Lung (tissue), 11 donors: ENCODE measurements at regions not wholly inside any gene's neighbourhood (a gene's known extent, or its start where the extent isn't known, plus 50 kb on each side); places are given as distances from the start of the nearest gene placed in this dataset.

Source experiments
- ATAC-seq: fragments of 200-7000 bp; cut with Tn5 transposase; one replicate; pipeline ENCODE4 v1.9.1; 2020; ENCODE audit warnings: moderate number of reproducible peaks; ENCODE audit not compliant: insufficient read depth, low FRiP score
- DNase-seq, 3 donors: peaks; one replicate each; pipeline ENCODE4 v3.0.0-alpha.2; 2013 to 2017
- H3K27ac ChIP-seq, 2 donors: one replicate each; pipeline ENCODE4 v1.5.1; 2013; ENCODE audit warnings: mild to moderate bottlenecking in 2 of 2, moderate library complexity in 2 of 2, control low read depth in 1 of 2, inconsistent platforms in 1 of 2, low read depth in 1 of 2, low read length in 1 of 2
- H3K27me3 ChIP-seq, 3 donors: one replicate each; pipeline ENCODE4 v1.5.1; 2013; ENCODE audit warnings: low read length in 2 of 3; ENCODE audit not compliant: control insufficient read depth in 3 of 3, insufficient read depth in 3 of 3
- H3K36me3 ChIP-seq, 4 donors: one replicate each; pipeline ENCODE4 v1.5.1; 2013; ENCODE audit warnings: low read length in 4 of 4, mild to moderate bottlenecking in 1 of 4, moderate library complexity in 1 of 4; ENCODE audit not compliant: control insufficient read depth in 4 of 4, insufficient read depth in 4 of 4
- H3K4me1 ChIP-seq, 5 donors: one replicate each; pipeline ENCODE4 v1.5.1; 2013; ENCODE audit warnings: low read length in 5 of 5, mild to moderate bottlenecking in 2 of 5, moderate library complexity in 1 of 5; ENCODE audit not compliant: control insufficient read depth in 5 of 5, insufficient read depth in 5 of 5
- H3K4me3 ChIP-seq: one replicate; pipeline ENCODE4 v1.5.1; 2013; ENCODE audit warnings: mild to moderate bottlenecking, control low read depth, moderate library complexity
- H3K9ac ChIP-seq, 2 donors: one replicate each; pipeline ENCODE4 v1.5.1; 2013; ENCODE audit warnings: low read length in 2 of 2, control low read depth in 1 of 2; ENCODE audit not compliant: insufficient read depth in 1 of 2
- H3K9me3 ChIP-seq, 4 donors: one replicate each; pipeline ENCODE4 v1.5.1; 2013; ENCODE audit warnings: low read length in 3 of 4, mild to moderate bottlenecking in 1 of 4, moderate library complexity in 1 of 4; ENCODE audit not compliant: control insufficient read depth in 4 of 4, insufficient read depth in 3 of 4
- CTCF ChIP-seq: IDR thresholded peaks from 2 replicates; pipeline ENCODE4 v1.5.1; 2012; ENCODE audit warnings: mild to moderate bottlenecking; ENCODE audit errors: control extremely low read depth, extremely low read depth
- WGBS, 2 donors: extraction: QIAGEN DNeasy Blood & Tissue Kit; methylation state at CpG; one replicate each; pipeline ENCODE4 v1.1.7; 2013; 5-methylcytosine and 5-hydroxymethylcytosine counted together
- donor health status: control.
- donor health status: control.
- donor health status: Bipolar disorder and iron deficiency.
- donor health status: healthy.
- donor health status: DM: yes; HTN: yes; CAD: no.

GRCh38 chr15:37872661-37873060 is 61.8 kb upstream of the TMCO5A start:
- DNase-seq (peak; percentile 13 to 36 (median 16)), ATAC-seq (no peak)
- peaks cover 0 to 13% (median 0%) of the 10 kb centered on the region in 5 donors for H3K4me1 ChIP-seq
- no peak for TF ChIP-seq CTCF
- H3K4me3 ChIP-seq, result no peak overlapping the region
- H3K36me3 ChIP-seq, result no peaks in the 10 kb centered on the region
- H3K9ac ChIP-seq, result no peak overlapping the region
- no peak overlapping the region for H3K27ac ChIP-seq
- WGBS, 2 donors, result 63 to 74% methylated on average over 9 of the region's 9 CpGs
- H3K27me3 ChIP-seq, result no peaks in the 10 kb centered on the region
- no peaks in the 10 kb centered on the region for H3K9me3 ChIP-seq

- Histone ChIP-seq H3K36me3 (no peaks in the 10 kb centered on the region), H3K9ac (no peak overlapping the region), H3K4me3 (no peak overlapping the region), H3K9me3 (no peaks in the 10 kb centered on the region), H3K27ac (no peak overlapping the region), H3K4me1 (peaks cover 0 to 13% (median 0%) of the 10 kb centered on the region in 5 donors), H3K27me3 (no peaks in the 10 kb centered on the region)
- no peak for TF ChIP-seq CTCF
- ATAC-seq (no peak), DNase-seq (peak in 2 of 3 donors; percentile 18 to 32)
- 74% methylated on average over 3 of the region's 3 CpGs for WGBS, 2 donors
These were observed 61.1 kb upstream of the TMCO5A start for GRCh38 chr15:37873336-37873735.

GRCh38 chr15:37876900-37877299 is 57.5 kb upstream of the TMCO5A start:
- ATAC-seq (no peak), DNase-seq (no peak)
- WGBS, 2 donors, result 82 to 96% methylated on average over 3 of the region's 3 CpGs
- Histone ChIP-seq H3K4me1 (peaks cover 0 to 18% (median 0%) of the 10 kb centered on the region in 5 donors), H3K27me3 (no peaks in the 10 kb centered on the region), H3K27ac (no peak overlapping the region), H3K36me3 (no peaks in the 10 kb centered on the region), H3K9ac (no peak overlapping the region), H3K9me3 (no peaks in the 10 kb centered on the region), H3K4me3 (no peak overlapping the region)
- no peak for TF ChIP-seq CTCF
